B cell (primary cell): ENCODE measurements at regions not wholly inside any gene's neighbourhood (a gene's known extent, or its start where the extent isn't known, plus 50 kb on each side); places are given as distances from the start of the nearest gene placed in this dataset.

ENCODE experiments used
- ATAC-seq: fragments of 200-7000 bp; cut with Tn5 transposase; one replicate; pipeline ENCODE4 v1.10.0; 2021; ENCODE audit warnings: low read depth, mild to moderate bottlenecking, moderate number of reproducible peaks, moderate library complexity
- CTCF ChIA-PET: fragments of 350-600 bp; sonication (Branson Sonifier 250); formaldehyde crosslinking; loops from one replicate; lab custom pipeline; 2021; ENCODE audit warnings: antibody characterized with exemption, inconsistent platforms; lab: Charles Lee
- POLR2A ChIA-PET: fragments of 350-600 bp; sonication (Branson Sonifier 250); formaldehyde crosslinking; loops from one replicate; lab custom pipeline; 2021; ENCODE audit warnings: antibody characterized with exemption; lab: Charles Lee
- DNase-seq: peaks from one replicate; pipeline ENCODE4 v3.0.0; 2013
- H2AFZ ChIP-seq: 2 replicates; pipeline ENCODE4 v1.6.1; 2012; ENCODE audit warnings: mild to moderate bottlenecking, low read depth, low read length; ENCODE audit not compliant: insufficient read depth, poor library complexity, severe bottlenecking
- H3K27ac ChIP-seq, 2 donors: 1 replicate in 1 of 2; 2 replicates in 1 of 2; pipeline ENCODE4 v1.5.1; 2012 to 2013; ENCODE audit warnings: low read length in 2 of 2, mild to moderate bottlenecking in 2 of 2, moderate library complexity in 1 of 2
- H3K27me3 ChIP-seq, 4 experiments: fragments of 200-600 bp in 1 of 4; sonication (generic) in 1 of 4; replicated peaks in 1 of 4; 1 replicate in 2 of 4; 2 replicates in 2 of 4; pipeline versions ENCODE4 v1.6.1 to v1.7.0; 2013 to 2016; ENCODE audit warnings: low read length in 3 of 4, mild to moderate bottlenecking in 2 of 4, mixed read lengths in 1 of 4, moderate library complexity in 1 of 4; ENCODE audit not compliant: insufficient read depth in 4 of 4, control insufficient read depth in 3 of 4; ENCODE audit errors: control extremely low read depth in 1 of 4
- H3K36me3 ChIP-seq, 2 experiments: replicated peaks in 1 of 2; 1 replicate in 1 of 2; 2 replicates in 1 of 2; pipeline versions ENCODE4 v1.6.1 to v1.7.1; 2013; ENCODE audit warnings: low read length in 1 of 2; ENCODE audit not compliant: insufficient read depth in 2 of 2, control insufficient read depth in 1 of 2; ENCODE audit errors: control extremely low read depth in 1 of 2, extremely low read depth in 1 of 2
- H3K4me1 ChIP-seq, 2 donors: fragments of 200-600 bp in 1 of 2; sonication (generic) in 1 of 2; 1 replicate in 1 of 2; 2 replicates in 1 of 2; pipeline versions ENCODE4 v1.5.1 to v1.6.1; 2013 to 2017; ENCODE audit warnings: low read length in 2 of 2; ENCODE audit not compliant: control insufficient read depth in 2 of 2, insufficient read depth in 2 of 2
- H3K4me2 ChIP-seq: replicated peaks from 2 replicates; pipeline ENCODE3; 2012; ENCODE audit warnings: mild to moderate bottlenecking, low read depth, low read length; ENCODE audit not compliant: poor library complexity, severe bottlenecking
- H3K4me3 ChIP-seq, 5 experiments: fragments of 200-600 bp in 1 of 5; sonication (generic) in 1 of 5; 1 replicate in 3 of 5; 2 replicates in 2 of 5; pipeline versions ENCODE4 v1.5.1 to v1.7.0; 2011 to 2016; ENCODE audit warnings: low read length in 4 of 5, mild to moderate bottlenecking in 4 of 5, low read depth in 2 of 5, control low read depth in 1 of 5, moderate library complexity in 1 of 5; ENCODE audit not compliant: insufficient read depth in 1 of 5; ENCODE audit errors: control extremely low read depth in 1 of 5, extremely low read depth in 1 of 5
- H3K79me2 ChIP-seq: fragments of 200-600 bp; sonication (generic); one replicate; pipeline ENCODE4 v1.6.0; 2016; ENCODE audit warnings: low read length; ENCODE audit not compliant: control insufficient read depth, insufficient read depth
- H3K9ac ChIP-seq: fragments of 200-600 bp; sonication (generic); 2 replicates; pipeline ENCODE4 v1.6.1; 2017; ENCODE audit warnings: mild to moderate bottlenecking, low read length, moderate library complexity
- H3K9me3 ChIP-seq, 3 donors: one replicate each; pipeline versions ENCODE4 v1.6.1 to v1.7.1; 2013; ENCODE audit warnings: low read length in 2 of 3; ENCODE audit not compliant: control insufficient read depth in 2 of 3, insufficient read depth in 1 of 3; ENCODE audit errors: control extremely low read depth in 1 of 3
- H4K20me1 ChIP-seq: 2 replicates; pipeline ENCODE4 v1.6.0; 2012; ENCODE audit warnings: mild to moderate bottlenecking, low read length; ENCODE audit not compliant: insufficient read depth, control insufficient read depth, poor library complexity, severe bottlenecking
- H3K27ac Mint-ChIP-seq: one replicate; pipeline ENCODE4 v1.8.0; 2021; ENCODE audit warnings: mixed read lengths
- H3K27me3 Mint-ChIP-seq: one replicate; pipeline ENCODE4 v1.8.0; 2021; ENCODE audit warnings: mixed read lengths
- H3K4me1 Mint-ChIP-seq: one replicate; pipeline ENCODE4 v1.8.0; 2021; ENCODE audit warnings: mixed read lengths
- H3K4me3 Mint-ChIP-seq: one replicate; pipeline ENCODE4 v1.8.0; 2021; ENCODE audit warnings: mixed read lengths
- H3K9me3 Mint-ChIP-seq: one replicate; pipeline ENCODE4 v1.8.0; 2022; ENCODE audit warnings: mixed read lengths; ENCODE audit not compliant: insufficient read depth
- EZH2 ChIP-seq: IDR thresholded peaks from 2 replicates; pipeline ENCODE4 v1.6.1; 2012; ENCODE audit warnings: borderline replicate concordance, low read depth, mild to moderate bottlenecking, moderate library complexity, low read length; ENCODE audit not compliant: insufficient read depth, poor library complexity, severe bottlenecking
- WGBS: methylation state at CpG from one replicate; pipeline ENCODE4 v1.1.5; 2013; ENCODE audit warnings: missing lambda C conversion rate; ENCODE audit not compliant: insufficient coverage; 5-methylcytosine and 5-hydroxymethylcytosine counted together
- intact Hi-C: fragments of 100-400 bp; cut with micrococcal nuclease; formaldehyde crosslinking; loops from one replicate; pipeline ENCODE4 v1.10.0; 2022
- TF ChIP-seq, protein P1 (sequence below): fragments of 200-600 bp; IDR thresholded peaks from one replicate; pipeline ENCODE4 v1.8.0; 2022; ENCODE audit warnings: antibody characterized with exemption, mild to moderate bottlenecking

GRCh38 chr3:55352668-55353067, 134.4 kb downstream of the WNT5A start:
- Histone ChIP-seq H3K9me3 (no peaks in the 10 kb centered on the region), H3K27ac (no peak overlapping the region), H3K4me2 (no peak overlapping the region), H3K27me3 (no peaks in the 10 kb centered on the region), H2AFZ (no peak overlapping the region), H3K36me3 (no peaks in the 10 kb centered on the region), H3K79me2 (no peaks in the 10 kb centered on the region), H3K4me3 (no peak overlapping the region), H3K4me1 (no peaks in the 10 kb centered on the region), H3K9ac (no peak overlapping the region), H4K20me1 (no peaks in the 10 kb centered on the region)
- Mint-ChIP-seq H3K4me3 (no peak overlapping the region), H3K4me1 (no peaks in the 10 kb centered on the region), H3K27me3 (no peaks in the 10 kb centered on the region), H3K27ac (no peak overlapping the region), H3K9me3 (peaks cover 6% of the 10 kb centered on the region)
- ATAC-seq (no peak), DNase-seq (no peak)
- POLR2A ChIA-PET: no interaction called here
- intact Hi-C loops: no loop called here
- WGBS: 90% methylated on average over 2 of the region's 2 CpGs
- CTCF ChIA-PET: no interaction called here
- no peak for TF ChIP-seq EZH2
- TF ChIP-seq, protein P1, sequence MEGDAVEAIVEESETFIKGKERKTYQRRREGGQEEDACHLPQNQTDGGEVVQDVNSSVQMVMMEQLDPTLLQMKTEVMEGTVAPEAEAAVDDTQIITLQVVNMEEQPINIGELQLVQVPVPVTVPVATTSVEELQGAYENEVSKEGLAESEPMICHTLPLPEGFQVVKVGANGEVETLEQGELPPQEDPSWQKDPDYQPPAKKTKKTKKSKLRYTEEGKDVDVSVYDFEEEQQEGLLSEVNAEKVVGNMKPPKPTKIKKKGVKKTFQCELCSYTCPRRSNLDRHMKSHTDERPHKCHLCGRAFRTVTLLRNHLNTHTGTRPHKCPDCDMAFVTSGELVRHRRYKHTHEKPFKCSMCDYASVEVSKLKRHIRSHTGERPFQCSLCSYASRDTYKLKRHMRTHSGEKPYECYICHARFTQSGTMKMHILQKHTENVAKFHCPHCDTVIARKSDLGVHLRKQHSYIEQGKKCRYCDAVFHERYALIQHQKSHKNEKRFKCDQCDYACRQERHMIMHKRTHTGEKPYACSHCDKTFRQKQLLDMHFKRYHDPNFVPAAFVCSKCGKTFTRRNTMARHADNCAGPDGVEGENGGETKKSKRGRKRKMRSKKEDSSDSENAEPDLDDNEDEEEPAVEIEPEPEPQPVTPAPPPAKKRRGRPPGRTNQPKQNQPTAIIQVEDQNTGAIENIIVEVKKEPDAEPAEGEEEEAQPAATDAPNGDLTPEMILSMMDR: no peak

DNA sequence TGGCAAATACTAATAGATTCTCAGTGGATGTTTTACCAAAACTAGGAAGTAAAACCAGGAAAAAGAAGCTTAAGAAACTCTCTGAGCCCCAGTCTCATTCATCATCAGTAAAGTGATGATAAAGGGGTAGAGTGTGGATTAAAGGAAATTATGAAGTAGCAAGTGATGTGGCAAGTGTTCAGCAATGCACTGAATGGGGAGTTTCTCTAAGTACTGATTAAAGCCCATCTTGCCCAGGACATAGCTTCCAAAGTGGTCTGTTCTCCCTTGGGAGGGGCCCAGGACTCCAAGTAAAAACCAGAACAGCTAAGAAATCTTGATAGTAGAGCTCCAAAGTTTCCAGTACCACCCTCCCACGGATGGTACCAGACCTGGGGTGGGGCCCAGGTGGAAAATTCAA, 137.3 kb downstream of the WNT5A start:
- no peaks in the 10 kb centered on the region for H4K20me1 ChIP-seq
- no peaks in the 10 kb centered on the region for H3K79me2 ChIP-seq
- H3K4me3 ChIP-seq: no peak overlapping the region
- TF ChIP-seq EZH2: no peak
- TF ChIP-seq, protein P1: no peak
- intact Hi-C loops: no loop called here
- H2AFZ ChIP-seq: no peak overlapping the region
- Mint-ChIP-seq H3K27me3 (no peaks in the 10 kb centered on the region), H3K4me3 (no peak overlapping the region), H3K9me3 (peaks cover 3% of the 10 kb centered on the region), H3K27ac (no peak overlapping the region), H3K4me1 (no peaks in the 10 kb centered on the region)
- H3K9ac ChIP-seq: no peak overlapping the region
- no peak overlapping the region for H3K4me2 ChIP-seq
- H3K4me1 ChIP-seq: no peaks in the 10 kb centered on the region
- ATAC-seq: no peak
- CTCF ChIA-PET: no interaction called here
- no peak overlapping the region for H3K27ac ChIP-seq
- no CpG with 5 or more reads among the region's 1 CpG for WGBS
- no peaks in the 10 kb centered on the region for H3K27me3 ChIP-seq
- no peaks in the 10 kb centered on the region for H3K36me3 ChIP-seq
- POLR2A ChIA-PET: no interaction called here
- H3K9me3 ChIP-seq: no peaks in the 10 kb centered on the region
- DNase-seq: no peak
